ENCODE measurements at regions not wholly inside any gene's neighbourhood (a gene's known extent, or its start where the extent isn't known, plus 50 kb on each side); places are given as distances from the start of the nearest gene placed in this dataset.

DNA sequence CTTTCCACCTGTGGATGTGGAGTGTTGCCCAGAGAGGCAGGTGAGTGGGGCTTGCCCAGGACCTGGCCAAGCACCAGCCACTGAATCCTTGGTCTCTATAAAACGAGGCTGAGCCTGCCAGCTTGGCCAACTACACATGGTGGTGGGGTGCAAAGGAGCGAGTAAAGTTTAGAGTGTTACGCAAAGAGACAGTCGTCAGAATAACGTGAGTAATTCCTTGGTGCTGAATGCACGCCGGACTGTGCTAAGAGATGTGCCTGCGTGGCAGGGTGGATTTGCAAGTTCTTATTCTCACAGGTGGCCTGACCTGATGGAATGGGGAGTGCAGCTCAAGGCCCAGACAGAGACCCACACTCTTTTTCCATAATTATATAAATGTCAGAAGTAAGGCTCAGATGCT, 88.6 kb upstream of the B3GAT1 start:
- Histone ChIP-seq H3K79me2 (ENCODE audit: insufficient read depth, low read length) (no peaks in the 10 kb centered on the region), H4K5ac (ENCODE audit: insufficient read length, low read depth, low read length) (no peak overlapping the region), H3K18ac (ENCODE audit: insufficient read length, low read depth, low read length) (no peak overlapping the region), H3K9me3 (ENCODE audit: control insufficient read depth, low read depth, low read length) (no peaks in the 10 kb centered on the region), H3K23ac (ENCODE audit: insufficient read length, low read depth, low read length) (no peak overlapping the region), H3K27ac (ENCODE audit: insufficient read length, low read depth, low read length) (no peak overlapping the region), H3K9ac (ENCODE audit: extremely low read depth, insufficient read length, low read length) (no peak overlapping the region), H2AFZ (ENCODE audit: low read length) (no peak overlapping the region), H3K4ac (ENCODE audit: low read depth, low read length) (no peak overlapping the region), H2BK15ac (ENCODE audit: low read depth, low read length) (no peak overlapping the region), H4K91ac (ENCODE audit: insufficient read length, low read depth, low read length) (no peak overlapping the region), H3K27me3 (ENCODE audit: insufficient read depth, low read length) (no peaks in the 10 kb centered on the region), H2AK5ac (ENCODE audit: insufficient read length, low read length) (no peak overlapping the region), H2BK20ac (ENCODE audit: low read depth, low read length, poor library complexity, severe bottlenecking) (no peak overlapping the region), H3K14ac (ENCODE audit: insufficient read depth, low read length) (no peak overlapping the region), H3K23me2 (ENCODE audit: insufficient read length, low read depth, low read length, poor library complexity, severe bottlenecking) (no peaks in the 10 kb centered on the region), H3K4me1 (ENCODE audit: insufficient read depth, low read length) (peaks cover 9% of the 10 kb centered on the region; the same call in 1 of the 2 replicates), H3K79me1 (ENCODE audit: insufficient read depth, low read depth, low read length, poor library complexity, severe bottlenecking) (no peaks in the 10 kb centered on the region), H2BK120ac (ENCODE audit: low read depth, low read length, poor library complexity, severe bottlenecking) (no peak overlapping the region), H4K8ac (replicated peaks; ENCODE audit: insufficient read length, low read depth, low read length) (no peak overlapping the region), H2BK5ac (ENCODE audit: insufficient read length, low read length) (no peak overlapping the region), H2BK12ac (ENCODE audit: insufficient read length, low read depth, low read length) (no peak overlapping the region), H3K56ac (ENCODE audit: insufficient read length, low read depth, low read length) (no peak overlapping the region), H4K20me1 (ENCODE audit: control insufficient read depth, insufficient read depth, insufficient read length) (no peaks in the 10 kb centered on the region), H3K4me2 (ENCODE audit: insufficient read depth, insufficient read length, low read length) (no peak overlapping the region), H3T11ph (ENCODE audit: low read length) (no peak overlapping the region)
- Mint-ChIP-seq H3K4me3 (no peak overlapping the region), H3K27me3 (ENCODE audit: low read depth) (peaks cover 38% of the 10 kb centered on the region), H3K27ac (no peak overlapping the region), H3K9me3 (peaks cover 4 to 7% of the 10 kb centered on the region in 2 experiments), H3K4me1 (peaks cover 37 to 39% of the 10 kb centered on the region in 2 experiments), H3K36me3 (ENCODE audit: insufficient read depth in 1 of 3, low read depth in 3 of 3) (peaks cover 0 to 5% (median 0%) of the 10 kb centered on the region in 3 experiments; a peak in 2 of 7 replicates)
- no CpG with 5 or more reads among the region's 8 CpGs for WGBS (ENCODE audit: extremely low coverage, insufficient read length, low lambda C conversion rate)
- no peak for DNase-seq
- TF ChIP-seq, protein P1, sequence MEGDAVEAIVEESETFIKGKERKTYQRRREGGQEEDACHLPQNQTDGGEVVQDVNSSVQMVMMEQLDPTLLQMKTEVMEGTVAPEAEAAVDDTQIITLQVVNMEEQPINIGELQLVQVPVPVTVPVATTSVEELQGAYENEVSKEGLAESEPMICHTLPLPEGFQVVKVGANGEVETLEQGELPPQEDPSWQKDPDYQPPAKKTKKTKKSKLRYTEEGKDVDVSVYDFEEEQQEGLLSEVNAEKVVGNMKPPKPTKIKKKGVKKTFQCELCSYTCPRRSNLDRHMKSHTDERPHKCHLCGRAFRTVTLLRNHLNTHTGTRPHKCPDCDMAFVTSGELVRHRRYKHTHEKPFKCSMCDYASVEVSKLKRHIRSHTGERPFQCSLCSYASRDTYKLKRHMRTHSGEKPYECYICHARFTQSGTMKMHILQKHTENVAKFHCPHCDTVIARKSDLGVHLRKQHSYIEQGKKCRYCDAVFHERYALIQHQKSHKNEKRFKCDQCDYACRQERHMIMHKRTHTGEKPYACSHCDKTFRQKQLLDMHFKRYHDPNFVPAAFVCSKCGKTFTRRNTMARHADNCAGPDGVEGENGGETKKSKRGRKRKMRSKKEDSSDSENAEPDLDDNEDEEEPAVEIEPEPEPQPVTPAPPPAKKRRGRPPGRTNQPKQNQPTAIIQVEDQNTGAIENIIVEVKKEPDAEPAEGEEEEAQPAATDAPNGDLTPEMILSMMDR (conservative IDR thresholded peaks at IDR 0.05) = no peak
